GM21360 (cell line): ENCODE measurements at regions not wholly inside any gene's neighbourhood (a gene's known extent, or its start where the extent isn't known, plus 50 kb on each side); places are given as distances from the start of the nearest gene placed in this dataset.
"Not testable (repeated sequence)": the region's sequence is repeated elsewhere in the genome, so short reads cannot be mapped to it uniquely, and the experiment has no call there.

Experiments used
- ATAC-seq: cut with Tn5 transposase; IDR thresholded peaks from one replicate; pipeline ENCODE4 v1.9.1; 2021; ENCODE audit warnings: mild to moderate bottlenecking, moderate library complexity; ENCODE audit not compliant: unreplicated experiment

- no peak for ATAC-seq
Observed at GRCh38 chr7:138214926-138215325, 138.7 kb downstream of the AKR1D1 start.

- not testable (repeated sequence) for ATAC-seq
Observed at GRCh38 chr7:138220321-138220720, 144.1 kb downstream of the AKR1D1 start.

GRCh38 chr7:138221388-138221787 lies 145.1 kb downstream of the AKR1D1 start:
- not testable (repeated sequence) for ATAC-seq

GRCh38 chr7:138223402-138223879 lies 147.2 kb downstream of the AKR1D1 start:
- ATAC-seq: no peak

DNA sequence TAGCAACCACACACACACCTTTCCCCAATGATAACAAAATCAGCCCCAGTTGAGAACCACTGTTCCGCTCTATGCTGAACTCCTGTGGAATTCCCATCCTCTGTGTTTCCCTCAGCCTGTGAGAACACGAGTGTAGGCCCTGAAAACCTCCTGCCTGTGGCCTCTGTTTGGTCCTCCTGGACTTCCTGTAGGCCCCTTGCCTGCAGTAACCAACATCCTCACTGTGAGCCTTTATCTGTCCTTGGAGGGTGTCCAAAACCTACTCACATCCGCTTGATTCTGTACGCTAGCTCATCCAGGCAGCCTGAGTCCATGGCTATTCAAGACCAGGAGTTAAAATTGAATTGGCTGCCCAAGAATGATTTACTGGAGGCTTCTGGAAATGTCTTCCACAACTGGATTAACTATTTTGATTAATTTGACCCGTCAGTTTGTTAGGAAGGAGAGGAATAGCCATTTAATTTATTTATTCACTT lies 149.8 kb downstream of the AKR1D1 start:
- no peak for ATAC-seq

- no peak for ATAC-seq
Observed at GRCh38 chr7:138226745-138227279, 150.6 kb downstream of the AKR1D1 start.

- ATAC-seq: no peak
Observed at GRCh38 chr7:138228119-138228518, 151.9 kb downstream of the AKR1D1 start.

DNA sequence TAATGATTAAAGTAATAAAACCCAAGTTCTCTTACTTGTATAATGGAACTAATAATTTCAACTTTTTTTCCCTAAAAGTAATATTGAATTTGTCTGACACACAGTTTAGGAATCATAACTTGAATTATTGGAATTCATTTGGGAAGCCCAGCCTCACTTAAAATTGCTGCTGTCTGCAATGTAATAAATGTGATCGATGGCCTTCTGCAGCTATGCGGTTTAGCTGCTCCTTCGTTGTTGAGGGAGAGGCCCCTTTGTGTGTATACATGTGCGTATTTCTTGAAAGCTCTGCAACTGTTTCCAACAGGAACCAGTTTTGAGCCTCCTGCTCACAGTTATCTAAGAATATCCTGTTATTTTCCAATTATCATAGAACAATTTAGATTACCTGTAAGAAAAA lies 152.5 kb downstream of the AKR1D1 start:
- ATAC-seq: no peak

DNA sequence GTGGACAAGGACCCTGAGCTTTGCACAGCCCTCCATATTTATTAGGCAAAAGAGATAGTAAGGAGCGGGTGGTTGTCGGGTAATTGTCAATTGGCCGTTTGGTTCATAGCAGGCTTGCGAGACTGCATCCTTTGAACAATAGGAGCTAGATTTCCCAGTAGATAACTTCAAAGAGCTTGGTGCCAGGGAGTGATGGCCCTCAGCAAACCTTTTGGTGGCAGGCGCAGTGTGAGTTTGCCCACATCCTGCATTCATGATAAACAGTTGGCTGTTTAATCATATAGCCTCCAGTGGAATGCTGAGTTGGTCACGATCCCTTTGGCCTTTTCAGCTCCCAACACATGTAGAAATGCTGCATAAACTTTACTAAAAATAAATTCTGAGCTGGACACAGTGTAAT lies 156.9 kb downstream of the AKR1D1 start:
- no peak for ATAC-seq

- no peak for ATAC-seq
Observed at GRCh38 chr7:138235207-138235606, 158.9 kb downstream of the AKR1D1 start.

DNA sequence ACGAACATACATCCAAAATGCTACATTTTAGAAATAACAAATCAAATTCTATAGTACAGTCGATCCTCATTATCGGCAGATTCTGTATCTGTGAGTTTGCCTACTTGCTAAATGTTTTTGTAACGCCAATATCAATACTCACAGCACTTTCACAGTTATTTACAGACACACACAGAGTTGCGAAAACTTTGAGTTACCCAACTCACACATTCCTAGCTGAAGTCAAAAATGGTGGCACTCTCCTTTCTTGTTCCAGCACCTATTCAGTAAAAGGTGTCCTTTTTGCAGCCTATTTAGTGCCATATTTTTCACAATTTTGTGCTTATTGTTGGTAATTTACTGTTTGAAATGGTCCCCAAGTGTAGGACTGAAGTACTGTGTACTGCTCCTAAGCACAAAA lies 161.7 kb downstream of the AKR1D1 start:
- no peak for ATAC-seq

GRCh38 chr7:138238734-138239659 lies 162.7 kb downstream of the AKR1D1 start:
- no peak for ATAC-seq

DNA sequence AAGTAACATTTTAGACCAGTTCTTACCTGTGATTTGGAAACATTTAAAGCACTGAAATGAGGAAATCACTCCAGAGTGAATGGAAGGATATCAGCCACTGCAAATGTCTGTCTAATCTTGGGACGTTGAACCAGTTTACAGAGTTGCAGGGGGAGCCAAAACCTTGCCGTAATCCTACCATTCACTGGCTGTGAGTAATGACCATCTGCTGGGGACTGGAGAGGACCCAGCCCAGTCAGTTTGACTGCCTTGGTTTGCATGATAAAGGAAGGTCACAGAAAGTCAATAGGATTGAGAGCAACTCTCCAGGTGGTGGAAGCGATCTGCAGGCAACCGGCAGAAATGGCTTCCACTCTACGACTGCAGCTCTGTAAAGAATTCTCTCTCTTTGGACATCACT lies 167.2 kb downstream of the AKR1D1 start:
- no peak for ATAC-seq

DNA sequence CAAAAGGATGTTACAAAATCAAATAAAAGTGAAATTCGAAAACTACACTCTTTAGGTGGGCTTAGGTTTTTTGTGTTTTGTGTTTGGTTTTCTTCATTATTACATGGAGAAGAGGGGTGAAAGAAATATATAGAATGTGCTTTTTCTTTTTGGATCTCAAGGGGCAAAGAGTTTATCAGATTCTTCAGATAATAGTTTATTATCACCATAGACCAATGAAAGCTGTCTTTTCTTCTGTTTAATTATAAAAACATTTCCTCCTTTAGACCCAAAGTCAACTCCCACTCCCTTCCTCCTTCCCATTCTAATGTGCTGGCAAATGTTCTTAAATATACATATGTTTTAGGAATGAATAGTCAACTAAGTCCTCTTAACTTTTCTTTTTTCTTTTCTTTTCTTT lies 167.6 kb downstream of the AKR1D1 start:
- no peak for ATAC-seq

DNA sequence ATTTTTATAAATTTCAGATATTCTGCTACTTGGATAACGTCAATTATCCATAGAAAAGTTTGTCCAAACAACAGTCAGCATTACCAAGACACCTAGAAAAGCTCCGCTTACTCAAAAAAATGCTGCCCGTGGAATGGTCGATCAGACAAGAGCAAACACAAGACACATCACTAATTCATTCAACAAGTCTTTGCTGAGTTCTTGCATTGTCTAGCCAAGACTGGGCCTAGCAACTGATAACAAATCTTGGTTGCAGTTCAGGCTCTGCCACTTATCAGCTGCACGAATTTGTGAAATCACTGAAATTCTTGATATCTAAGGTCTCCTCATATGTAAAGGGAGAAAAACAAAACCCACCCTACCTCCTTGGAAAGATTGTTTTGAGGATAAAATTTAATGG lies 168.3 kb downstream of the AKR1D1 start:
- no peak for ATAC-seq

GRCh38 chr7:138245216-138245615 lies 169.0 kb downstream of the AKR1D1 start:
- no peak for ATAC-seq

DNA sequence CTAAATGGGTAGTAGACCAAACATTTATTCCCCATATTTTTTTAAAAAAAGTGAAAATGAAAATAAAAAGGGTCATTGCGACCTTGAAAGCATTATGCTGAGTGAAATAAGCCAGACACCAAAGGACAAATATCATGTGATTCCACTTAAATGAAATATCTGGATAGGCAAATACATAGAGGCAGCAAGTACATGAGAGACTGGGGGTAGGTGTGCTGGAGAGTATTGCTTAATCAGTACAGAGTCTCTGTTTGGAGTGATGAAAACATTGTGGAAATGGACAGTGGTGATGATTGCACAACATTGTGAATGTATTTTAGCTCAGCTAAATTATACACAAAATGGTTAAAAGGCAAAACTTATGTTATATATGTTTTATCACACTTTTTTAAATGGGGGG lies 169.4 kb downstream of the AKR1D1 start:
- ATAC-seq: no peak

GRCh38 chr7:138246428-138246827 lies 170.2 kb downstream of the AKR1D1 start:
- no peak for ATAC-seq

GRCh38 chr7:138247081-138247480 lies 170.8 kb downstream of the AKR1D1 start:
- ATAC-seq: no peak

DNA sequence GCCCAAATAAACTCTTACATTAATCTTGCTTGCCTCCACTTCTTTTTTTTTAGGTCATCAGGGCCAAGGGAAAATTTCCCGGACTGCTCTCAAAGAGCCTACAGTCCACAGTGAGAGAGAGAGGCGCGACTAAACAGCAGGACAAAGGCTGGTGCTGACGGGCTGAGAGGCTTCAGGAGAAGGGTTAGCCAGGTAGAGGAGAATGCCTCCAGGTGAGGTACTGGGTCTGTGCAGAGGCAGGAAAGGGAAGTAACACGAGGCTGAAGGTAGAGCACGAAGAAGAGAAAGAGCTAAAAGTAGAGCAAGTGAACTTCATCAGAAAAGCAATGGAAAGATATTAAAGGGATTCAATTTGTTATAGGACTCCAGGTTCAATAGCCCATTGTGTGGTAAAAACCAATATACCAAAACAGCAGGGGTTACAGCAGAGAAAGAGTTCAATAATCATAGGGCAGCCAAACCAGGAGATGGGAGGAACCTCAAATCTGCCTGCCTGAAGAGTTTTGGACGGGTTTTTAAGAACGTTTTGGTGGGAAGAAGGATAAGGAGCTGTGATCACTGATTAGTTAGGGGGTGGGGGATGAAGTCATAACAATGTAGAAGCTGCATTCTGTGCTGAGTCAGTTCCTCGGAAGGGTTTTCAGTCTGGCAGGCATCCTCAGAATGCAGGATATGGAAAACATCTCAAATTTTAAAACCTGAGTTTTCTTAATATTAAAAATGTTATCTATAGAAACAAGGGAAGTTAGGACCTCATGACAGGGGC lies 171.5 kb downstream of the AKR1D1 start:
- ATAC-seq: no peak

GRCh38 chr7:138248609-138249008 lies 172.3 kb downstream of the AKR1D1 start:
- ATAC-seq: no peak
